Erythroblast (primary cell): ENCODE measurements at regions not wholly inside any gene's neighbourhood (a gene's known extent, or its start where the extent isn't known, plus 50 kb on each side); places are given as distances from the start of the nearest gene placed in this dataset.

ENCODE experiments used
- DNase-seq, 2 experiments: peaks; one replicate each; lab custom pipeline; 2025; lab: John Stamatoyannopoulos, UW
- GATA1 ChIP-seq: IDR thresholded peaks from 2 replicates; pipeline ENCODE4 v1.6.1; 2011; ENCODE audit warnings: low read depth, mild to moderate bottlenecking, control low read depth, low read length, moderate library complexity
- POLR2A ChIP-seq: IDR thresholded peaks from 2 replicates; pipeline ENCODE4 v1.6.1; 2011; ENCODE audit warnings: mild to moderate bottlenecking, low read length

DNA sequence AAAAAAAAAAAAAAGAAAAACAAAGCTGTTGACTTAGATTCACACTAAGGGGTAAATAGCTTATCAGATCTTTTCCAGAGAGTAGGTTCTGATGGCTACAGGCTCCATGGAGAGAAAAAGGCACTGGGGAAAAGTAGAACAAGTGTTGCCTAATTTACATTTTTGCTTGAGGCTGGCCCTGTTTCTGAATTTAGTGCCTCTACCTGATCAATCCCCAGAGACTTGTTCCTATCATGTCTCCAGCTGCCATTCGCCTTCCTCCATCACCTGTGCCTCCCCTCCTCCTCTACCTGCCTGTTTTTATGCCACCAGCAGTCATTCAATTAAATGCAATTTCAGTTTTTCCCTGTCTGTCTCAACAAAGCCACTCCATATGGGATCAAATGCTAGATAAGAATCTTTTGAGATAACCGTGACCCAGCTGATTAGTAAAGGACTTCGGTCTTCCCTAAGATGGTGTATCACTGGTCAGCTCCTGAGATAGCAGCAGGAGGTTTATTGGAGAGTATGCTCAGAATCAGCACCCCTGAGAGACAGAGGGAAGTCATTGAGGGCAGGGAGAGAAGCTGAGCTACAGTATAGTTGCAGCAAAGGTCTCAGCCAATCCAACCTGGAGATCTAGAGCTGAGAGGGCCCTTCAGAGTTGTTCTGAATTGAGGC lies 88.1 kb upstream of the GADL1 start:
- TF ChIP-seq POLR2A (no peak), GATA1 (no peak)
- no peak for DNase-seq

DNA sequence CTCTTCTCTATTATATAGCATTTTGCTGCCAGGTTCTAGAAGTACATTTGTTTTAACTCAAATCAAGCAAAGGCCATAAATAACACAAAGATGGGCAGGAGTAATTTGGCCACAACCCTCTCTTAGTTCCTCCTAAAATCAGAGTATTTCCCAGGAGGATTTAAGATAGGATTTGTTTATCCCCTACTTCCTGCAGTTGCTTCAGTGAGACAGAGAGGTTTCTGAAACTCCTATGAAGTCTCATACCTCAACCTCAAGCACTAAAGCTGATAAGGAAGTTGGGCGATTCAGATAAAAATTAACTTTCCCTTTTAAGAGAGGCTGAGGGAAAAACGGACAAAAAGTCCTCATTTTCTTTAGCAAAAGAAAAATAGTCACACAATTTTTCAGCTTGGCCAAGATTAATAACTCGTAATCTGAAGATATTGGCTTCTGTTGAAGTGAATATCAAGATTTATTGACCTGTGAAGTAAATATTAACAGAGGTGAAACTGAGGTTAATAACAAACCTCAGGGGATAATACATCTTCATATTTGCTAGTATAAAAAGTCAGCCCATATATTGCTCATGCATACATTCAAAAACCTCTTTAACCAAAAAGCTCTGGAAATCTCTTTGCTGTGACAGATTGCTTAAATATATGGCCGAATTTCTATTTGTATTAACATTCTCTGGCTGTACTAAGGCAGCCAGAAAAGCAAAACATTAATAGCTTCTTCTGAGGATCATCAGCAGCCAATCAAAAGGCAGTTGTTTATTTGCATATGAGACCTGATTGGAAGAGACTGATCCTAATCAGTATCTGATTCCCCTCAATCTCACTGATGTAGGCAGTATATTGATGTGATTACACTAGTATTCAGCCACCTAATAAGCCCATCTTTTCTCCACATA lies 90.6 kb upstream of the GADL1 start:
- DNase-seq = no peak
- TF ChIP-seq POLR2A (no peak), GATA1 (no peak)

DNA sequence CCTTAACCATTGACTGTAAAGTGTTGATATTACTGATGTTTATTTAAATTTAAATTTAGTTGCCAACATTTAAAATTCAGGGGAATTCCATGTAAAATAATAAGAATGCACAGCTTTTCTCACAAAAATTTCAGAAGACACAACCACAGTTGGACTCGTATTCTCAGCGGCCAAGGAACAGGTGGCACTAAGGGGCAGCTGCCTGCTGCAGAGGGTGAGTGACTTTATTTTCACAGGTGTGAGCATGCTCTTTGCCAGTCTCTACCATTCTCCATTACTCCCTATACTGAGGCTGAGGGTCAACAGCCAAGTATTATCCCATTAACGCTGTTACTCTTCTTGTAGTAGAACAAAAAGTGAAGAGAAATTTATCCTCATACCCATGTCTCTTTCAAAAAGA lies 92.1 kb upstream of the GADL1 start:
- DNase-seq = no peak
- TF ChIP-seq POLR2A (no peak), GATA1 (no peak)

DNA sequence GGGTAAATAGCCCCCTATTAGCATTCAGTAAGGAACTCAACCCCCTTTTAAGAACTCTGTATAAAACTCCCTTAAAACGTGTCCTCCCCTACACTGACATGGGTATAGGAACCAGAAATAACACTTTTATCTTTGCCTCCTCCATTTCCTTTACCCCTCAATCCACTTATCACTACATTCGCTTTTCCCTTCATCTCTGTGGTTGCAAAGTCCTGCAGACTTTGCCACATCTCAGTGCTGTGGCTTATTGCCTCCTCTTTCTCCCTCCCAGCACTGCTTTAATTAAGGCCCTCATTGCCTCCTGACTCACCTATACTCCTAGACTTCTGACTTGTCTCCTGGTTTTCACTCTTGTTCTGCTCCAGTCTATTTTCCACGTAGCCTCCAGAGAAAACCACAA lies 94.3 kb upstream of the GADL1 start:
- TF ChIP-seq POLR2A (no peak), GATA1 (no peak)
- DNase-seq = no peak

DNA sequence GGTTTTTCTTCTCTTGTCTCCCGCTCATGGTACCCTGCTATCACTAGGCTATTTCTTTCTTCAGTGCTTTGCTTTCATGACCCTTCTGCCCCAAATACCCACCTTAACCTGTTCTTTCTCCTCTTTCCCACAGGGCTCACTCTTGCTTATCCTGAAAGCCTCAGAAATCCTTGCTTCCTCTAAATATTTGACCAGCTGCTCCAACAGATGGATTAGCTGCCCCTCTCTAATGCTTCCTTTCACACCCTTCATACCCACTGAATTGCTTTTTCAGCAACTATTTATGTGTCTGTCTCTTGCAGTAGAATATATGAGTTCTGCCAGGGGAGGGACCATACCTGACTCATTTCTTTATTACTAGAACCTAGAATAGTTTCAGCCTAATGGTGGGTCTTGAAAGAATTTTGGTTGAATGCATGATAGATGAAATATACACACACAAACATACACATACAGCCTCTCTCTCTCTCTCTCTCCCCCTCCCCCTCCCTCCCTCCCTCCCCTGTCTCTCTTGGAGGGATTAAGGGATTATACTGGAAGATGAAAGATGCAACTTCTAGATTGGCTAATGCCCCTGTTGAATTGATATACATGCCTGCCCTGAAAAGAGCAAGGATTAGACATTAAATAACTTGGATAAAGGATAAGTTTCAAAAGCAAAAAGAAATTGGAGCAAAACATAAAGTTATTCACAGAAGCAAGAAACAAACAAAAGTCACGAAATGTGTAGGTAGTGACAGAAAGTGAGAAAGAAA lies 95.0 kb upstream of the GADL1 start:
- no peak for DNase-seq
- TF ChIP-seq GATA1 (no peak), POLR2A (no peak)

DNA sequence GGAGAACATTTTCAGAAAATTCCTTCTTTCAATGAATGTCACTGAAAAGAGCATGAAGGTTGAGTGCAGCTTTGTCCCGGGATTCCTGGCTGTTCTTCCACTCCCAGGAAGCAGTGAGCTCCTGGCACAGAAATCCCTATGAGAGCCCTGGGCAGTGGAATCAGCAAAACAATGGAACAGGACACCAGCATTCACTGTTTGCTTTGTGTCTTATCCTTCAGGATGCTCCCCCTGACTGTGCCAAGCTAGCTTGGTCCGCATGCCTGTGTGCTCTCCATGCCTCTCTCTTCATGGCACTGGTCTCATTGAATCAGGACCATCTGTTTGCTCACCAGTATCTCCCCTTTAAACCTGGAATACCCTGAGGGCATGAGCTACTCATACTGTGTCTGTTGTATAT lies 102.0 kb upstream of the GADL1 start:
- no peak for TF ChIP-seq POLR2A
- TF ChIP-seq GATA1 = no peak
- DNase-seq = no peak

DNA sequence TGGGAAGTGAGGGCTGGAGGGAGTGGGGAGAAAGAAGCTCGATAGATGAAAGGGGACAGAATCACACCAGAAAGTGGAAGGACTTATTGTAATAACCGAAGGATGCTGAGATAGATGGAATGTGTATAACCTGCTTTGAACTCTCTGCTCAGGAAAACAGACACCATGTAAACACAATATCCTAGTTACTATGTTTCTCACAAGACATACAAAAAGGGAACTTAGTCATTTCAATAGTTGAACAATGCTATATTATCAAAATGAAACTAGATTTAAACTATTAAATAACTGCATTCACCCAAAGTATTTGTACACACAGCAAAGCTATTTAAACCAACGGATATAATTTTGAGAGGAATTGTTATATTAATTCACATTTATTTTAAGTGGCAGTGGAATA lies 108.3 kb upstream of the GADL1 start:
- DNase-seq = no peak
- TF ChIP-seq POLR2A (no peak), GATA1 (no peak)

DNA sequence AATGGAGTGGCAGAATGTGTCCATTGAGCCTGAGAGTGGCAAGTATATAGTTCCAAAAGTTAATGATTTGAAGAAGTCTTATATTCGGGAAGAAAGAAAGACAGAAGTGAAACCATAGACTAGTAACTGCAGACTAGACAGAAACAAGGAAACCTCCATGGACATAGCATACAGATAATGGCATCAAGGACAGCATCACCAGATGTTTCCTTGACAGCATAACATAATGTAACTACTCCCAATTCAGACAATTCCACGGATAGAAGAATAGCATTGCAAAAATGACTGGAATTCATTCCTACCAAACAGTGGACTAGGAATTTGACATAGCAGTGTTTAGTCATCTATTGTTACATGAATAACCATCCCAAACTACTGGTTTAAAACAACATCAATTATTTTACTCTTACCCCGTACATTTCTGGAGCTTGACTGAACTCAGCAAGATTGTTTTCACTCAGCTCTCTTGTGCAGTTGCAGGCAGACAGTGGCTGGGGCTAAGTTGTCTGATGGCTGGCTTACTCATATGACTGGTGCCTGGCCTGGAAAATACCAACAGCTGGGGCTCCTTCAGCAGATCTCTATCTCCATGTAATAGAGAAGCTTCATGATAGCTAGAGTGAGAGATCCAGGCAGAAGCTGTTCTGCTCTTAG lies 109.7 kb upstream of the GADL1 start:
- no peak for DNase-seq
- no peak for TF ChIP-seq GATA1
- TF ChIP-seq POLR2A = no peak

DNA sequence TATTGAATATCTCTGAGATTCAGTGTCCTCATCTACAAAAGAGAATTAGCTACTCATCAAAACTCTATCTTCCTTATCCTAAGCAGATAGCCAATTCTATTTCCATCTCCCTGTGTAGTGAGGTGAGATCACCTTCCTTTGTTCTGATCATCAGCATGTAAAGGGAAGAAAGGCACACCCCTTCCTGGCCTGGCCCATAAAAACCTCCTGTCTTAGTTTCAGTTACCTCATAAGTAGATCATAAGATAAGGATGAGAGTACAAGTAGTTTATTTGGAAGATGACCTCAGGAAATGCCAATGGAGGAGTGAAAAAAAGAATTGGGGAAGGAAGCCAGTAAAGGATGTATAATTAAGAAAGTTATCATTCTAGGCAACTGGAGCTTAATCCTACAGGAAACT lies 114.5 kb upstream of the GADL1 start:
- TF ChIP-seq POLR2A (no peak), GATA1 (no peak)
- DNase-seq = no peak

DNA sequence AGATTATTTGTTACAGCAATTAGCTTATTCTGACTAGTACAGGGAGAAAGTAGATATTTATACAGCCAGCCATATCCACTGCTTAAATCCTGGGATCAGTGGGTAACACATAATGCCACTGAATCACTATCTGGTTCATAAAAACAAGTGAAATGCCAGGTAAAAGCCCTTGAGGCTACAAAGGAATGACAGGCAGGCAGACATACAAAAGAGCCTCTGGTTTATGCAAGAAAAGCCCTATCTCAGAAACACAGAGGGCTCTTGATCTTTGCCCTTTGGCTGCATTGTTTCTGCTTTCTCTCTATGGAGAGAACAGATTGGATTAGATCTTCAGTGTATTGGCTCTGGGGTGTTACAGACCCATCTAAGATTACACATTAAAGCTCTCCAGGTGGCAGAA lies 115.4 kb upstream of the GADL1 start:
- no peak for TF ChIP-seq POLR2A
- TF ChIP-seq GATA1 = no peak
- no peak for DNase-seq

DNA sequence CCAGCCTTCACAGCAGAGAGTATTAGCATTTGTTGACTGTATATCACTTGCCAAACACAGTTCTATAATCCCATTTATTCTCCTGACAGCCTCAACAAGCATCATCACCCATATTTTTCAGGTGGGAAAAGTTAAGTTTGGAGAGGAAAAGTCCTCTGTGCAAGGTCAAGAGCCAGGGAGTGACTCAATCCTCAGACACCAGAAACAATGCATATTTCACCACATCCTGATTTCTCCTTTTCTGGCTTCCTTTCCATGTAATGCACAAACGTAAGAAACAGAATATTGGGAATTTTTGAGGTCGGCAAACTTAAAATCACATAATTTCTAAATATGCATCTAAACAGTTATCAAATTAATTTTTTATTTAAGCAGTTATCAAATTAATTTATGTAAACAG lies 116.0 kb upstream of the GADL1 start:
- TF ChIP-seq POLR2A (no peak), GATA1 (no peak)
- no peak for DNase-seq

DNA sequence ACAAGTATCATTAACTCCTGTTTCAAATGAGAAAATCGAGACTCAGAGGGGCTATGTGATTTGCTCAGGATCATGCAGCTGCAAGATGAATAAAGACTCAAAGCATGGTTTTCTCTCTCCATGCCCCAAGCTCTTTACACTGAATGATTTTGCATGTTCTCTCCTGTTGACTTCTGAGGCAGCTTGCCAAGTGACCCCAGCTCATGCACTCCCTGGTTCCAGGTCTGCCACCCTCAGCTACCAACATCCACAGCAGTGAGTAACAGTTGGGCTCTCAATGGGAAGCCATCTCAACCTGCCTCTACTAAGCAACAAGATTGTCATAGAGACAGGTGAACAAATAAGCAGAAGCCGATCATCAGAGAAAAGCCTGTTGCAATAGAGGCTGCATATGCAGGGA lies 116.9 kb upstream of the GADL1 start:
- no peak for DNase-seq
- no peak for TF ChIP-seq POLR2A
- no peak for TF ChIP-seq GATA1

DNA sequence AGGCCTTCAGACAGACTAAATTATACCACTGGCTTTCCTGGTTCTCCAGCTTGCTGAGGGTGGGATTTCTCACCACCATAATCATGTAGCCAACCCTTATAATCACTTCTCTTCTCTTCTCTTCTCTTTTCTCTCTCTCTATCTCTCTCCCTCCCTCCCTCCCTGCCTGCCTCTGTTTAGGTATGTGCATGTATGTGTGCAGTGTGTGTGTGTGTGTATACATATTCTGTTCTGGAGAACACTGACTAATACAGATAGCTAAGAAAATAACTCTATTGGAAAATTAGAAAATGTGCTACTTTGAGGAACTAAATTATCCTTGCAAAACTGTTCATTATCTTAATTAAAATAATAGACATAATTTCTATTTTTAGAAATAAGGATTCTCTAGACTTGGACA lies 118.6 kb upstream of the GADL1 start:
- TF ChIP-seq POLR2A (no peak), GATA1 (no peak)
- no peak for DNase-seq

DNA sequence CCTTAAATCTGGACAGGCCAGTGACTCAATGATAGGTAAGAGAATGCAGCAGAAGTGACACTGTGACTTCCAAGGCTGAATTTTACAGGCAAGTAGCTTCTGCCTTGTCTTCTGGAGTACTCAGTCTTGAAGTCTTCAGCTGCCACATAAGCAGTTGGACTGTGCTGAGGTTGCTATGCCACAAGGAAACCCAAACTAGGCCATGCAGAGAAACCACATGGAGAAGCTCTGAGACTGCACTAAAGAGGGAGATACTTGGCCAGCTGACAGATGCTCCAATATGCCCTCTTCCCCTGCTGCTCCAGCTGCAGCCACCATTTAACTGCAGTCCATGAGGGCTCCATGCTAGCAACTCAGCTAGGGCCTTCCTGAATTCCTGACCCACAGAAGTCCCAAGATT lies 119.4 kb upstream of the GADL1 start:
- TF ChIP-seq GATA1 (no peak), POLR2A (no peak)
- DNase-seq = no peak
